SJCRH30 (cell line): ENCODE measurements at regions not wholly inside any gene's neighbourhood (a gene's known extent, or its start where the extent isn't known, plus 50 kb on each side); places are given as distances from the start of the nearest gene placed in this dataset.

Experiments used
- DNase-seq, 2 experiments: peaks; one replicate each; pipeline ENCODE4 v3.0.0-alpha.2; 2015 to 2020
- H3K27ac ChIP-seq: fragments of 250-450 bp; sonication (Bioruptor Pico); 2 replicates; pipeline ENCODE4 v1.5.1; 2020; ENCODE audit warnings: mild to moderate bottlenecking, moderate library complexity
- H3K27me3 ChIP-seq: fragments of 250-450 bp; sonication (Bioruptor Pico); 2 replicates; pipeline ENCODE4 v1.5.1; 2020; ENCODE audit warnings: mild to moderate bottlenecking, moderate library complexity
- H3K36me3 ChIP-seq: fragments of 250-450 bp; sonication (Bioruptor Pico); 2 replicates; pipeline ENCODE4 v1.5.1; 2020; ENCODE audit warnings: mild to moderate bottlenecking, moderate library complexity
- H3K4me1 ChIP-seq: fragments of 250-450 bp; sonication (Bioruptor Pico); 2 replicates; pipeline ENCODE4 v1.5.1; 2020; ENCODE audit warnings: mild to moderate bottlenecking, moderate library complexity
- H3K4me3 ChIP-seq: fragments of 250-450 bp; sonication (Bioruptor Pico); 2 replicates; pipeline ENCODE4 v1.5.1; 2020; ENCODE audit warnings: mild to moderate bottlenecking, moderate library complexity
- H3K9me3 ChIP-seq: fragments of 250-450 bp; sonication (Bioruptor Pico); replicated peaks from 2 replicates; pipeline ENCODE4 v1.5.1; 2020; ENCODE audit warnings: mild to moderate bottlenecking, moderate library complexity

- Histone ChIP-seq H3K27me3 (no peaks in the 10 kb centered on the region), H3K4me1 (peaks cover 6% of the 10 kb centered on the region), H3K27ac (no peak overlapping the region), H3K36me3 (no peaks in the 10 kb centered on the region), H3K4me3 (no peak overlapping the region), H3K9me3 (no peaks in the 10 kb centered on the region)
- DNase-seq, result no peak
Measured at GRCh38 chr7:84817016-84817415, 369.8 kb downstream of the SEMA3D start.

GRCh38 chr7:84813376-84813775, 373.5 kb downstream of the SEMA3D start:
- Histone ChIP-seq H3K27me3 (no peaks in the 10 kb centered on the region), H3K4me3 (no peak overlapping the region), H3K4me1 (peaks cover 24% of the 10 kb centered on the region), H3K36me3 (no peaks in the 10 kb centered on the region), H3K9me3 (no peaks in the 10 kb centered on the region), H3K27ac (no peak overlapping the region)
- no peak for DNase-seq

- Histone ChIP-seq H3K27ac (peak overlapping the region; percentile 72), H3K27me3 (no peaks in the 10 kb centered on the region), H3K4me1 (peaks cover 24% of the 10 kb centered on the region), H3K9me3 (no peaks in the 10 kb centered on the region), H3K36me3 (no peaks in the 10 kb centered on the region), H3K4me3 (no peak overlapping the region)
- DNase-seq, result peak in 1 of 2 experiments; percentile 20
Measured at GRCh38 chr7:84812021-84812420, 374.8 kb downstream of the SEMA3D start.

- no peak overlapping the region for H3K4me3 ChIP-seq
- no peaks in the 10 kb centered on the region for H3K27me3 ChIP-seq
- DNase-seq, result peak; percentile 87 to 97
- H3K4me1 ChIP-seq, result peaks cover 24% of the 10 kb centered on the region
- no peaks in the 10 kb centered on the region for H3K9me3 ChIP-seq
- peak overlapping the region; percentile 72 for H3K27ac ChIP-seq
- H3K36me3 ChIP-seq, result no peaks in the 10 kb centered on the region
Measured at GRCh38 chr7:84811362-84811761, 375.5 kb downstream of the SEMA3D start.

GRCh38 chr7:84809877-84810276, 377.0 kb downstream of the SEMA3D start:
- Histone ChIP-seq H3K27ac (no peak overlapping the region), H3K4me1 (peaks cover 24% of the 10 kb centered on the region), H3K9me3 (no peaks in the 10 kb centered on the region), H3K4me3 (no peak overlapping the region), H3K36me3 (no peaks in the 10 kb centered on the region), H3K27me3 (no peaks in the 10 kb centered on the region)
- peak in 1 of 2 experiments; percentile 14 for DNase-seq

GRCh38 chr7:84803979-84804378, 382.9 kb downstream of the SEMA3D start:
- H3K4me3 ChIP-seq, result no peak overlapping the region
- no peak overlapping the region for H3K27ac ChIP-seq
- H3K36me3 ChIP-seq, result no peaks in the 10 kb centered on the region
- peak in 1 of 2 experiments; percentile 12 for DNase-seq
- H3K4me1 ChIP-seq, result no peaks in the 10 kb centered on the region
- no peaks in the 10 kb centered on the region for H3K9me3 ChIP-seq
- H3K27me3 ChIP-seq, result no peaks in the 10 kb centered on the region

GRCh38 chr7:84801396-84801795, 385.5 kb downstream of the SEMA3D start:
- Histone ChIP-seq H3K4me1 (no peaks in the 10 kb centered on the region), H3K27me3 (no peaks in the 10 kb centered on the region), H3K9me3 (no peaks in the 10 kb centered on the region), H3K36me3 (no peaks in the 10 kb centered on the region), H3K4me3 (no peak overlapping the region), H3K27ac (no peak overlapping the region)
- DNase-seq, result no peak

GRCh38 chr7:84800846-84801245, 386.0 kb downstream of the SEMA3D start:
- H3K36me3 ChIP-seq, result no peaks in the 10 kb centered on the region
- no peaks in the 10 kb centered on the region for H3K4me1 ChIP-seq
- H3K9me3 ChIP-seq, result no peaks in the 10 kb centered on the region; the same call in 1 of the 2 replicates
- H3K4me3 ChIP-seq, result no peak overlapping the region
- H3K27me3 ChIP-seq, result no peaks in the 10 kb centered on the region
- no peak overlapping the region for H3K27ac ChIP-seq
- no peak for DNase-seq

- DNase-seq, result no peak
- H3K36me3 ChIP-seq, result no peaks in the 10 kb centered on the region
- no peak overlapping the region for H3K4me3 ChIP-seq
- H3K27me3 ChIP-seq, result no peaks in the 10 kb centered on the region
- H3K27ac ChIP-seq, result no peak overlapping the region
- no peaks in the 10 kb centered on the region; the same call in 1 of the 2 replicates for H3K9me3 ChIP-seq
- H3K4me1 ChIP-seq, result no peaks in the 10 kb centered on the region
Measured at GRCh38 chr7:84799106-84799505, 387.8 kb downstream of the SEMA3D start.

GRCh38 chr7:84792231-84792893, 394.5 kb downstream of the SEMA3D start:
- H3K27me3 ChIP-seq, result no peaks in the 10 kb centered on the region
- no peaks in the 10 kb centered on the region for H3K36me3 ChIP-seq
- no peak overlapping the region for H3K4me3 ChIP-seq
- DNase-seq, result no peak
- H3K9me3 ChIP-seq, result no peaks in the 10 kb centered on the region; the same call in 1 of the 2 replicates
- H3K27ac ChIP-seq, result no peak overlapping the region
- peaks cover under 1% of the 10 kb centered on the region; the same call in 1 of the 2 replicates for H3K4me1 ChIP-seq

GRCh38 chr7:84790882-84791281, 396.0 kb downstream of the SEMA3D start:
- H3K36me3 ChIP-seq, result no peaks in the 10 kb centered on the region
- H3K27me3 ChIP-seq, result no peaks in the 10 kb centered on the region
- no peak for DNase-seq
- H3K9me3 ChIP-seq, result no peaks in the 10 kb centered on the region; the same call in 1 of the 2 replicates
- H3K4me3 ChIP-seq, result no peak overlapping the region
- H3K27ac ChIP-seq, result no peak overlapping the region
- peaks cover 6% of the 10 kb centered on the region; the same call in 1 of the 2 replicates for H3K4me1 ChIP-seq

- peak in 1 of 2 experiments; percentile 32 for DNase-seq
- no peak overlapping the region for H3K4me3 ChIP-seq
- peaks cover 15% of the 10 kb centered on the region for H3K4me1 ChIP-seq
- no peak overlapping the region for H3K27ac ChIP-seq
- no peaks in the 10 kb centered on the region for H3K9me3 ChIP-seq
- H3K36me3 ChIP-seq, result no peaks in the 10 kb centered on the region
- no peaks in the 10 kb centered on the region for H3K27me3 ChIP-seq
Measured at GRCh38 chr7:84786073-84786472, 400.8 kb downstream of the SEMA3D start.

- DNase-seq, result no peak
- Histone ChIP-seq H3K9me3 (no peaks in the 10 kb centered on the region), H3K4me3 (no peak overlapping the region), H3K27ac (no peak overlapping the region), H3K27me3 (no peaks in the 10 kb centered on the region), H3K36me3 (no peaks in the 10 kb centered on the region), H3K4me1 (peaks cover 15% of the 10 kb centered on the region)
Measured at GRCh38 chr7:84784450-84784849, 402.4 kb downstream of the SEMA3D start.

- DNase-seq, result peak in 1 of 2 experiments; percentile 22
- H3K36me3 ChIP-seq, result no peaks in the 10 kb centered on the region
- no peaks in the 10 kb centered on the region for H3K27me3 ChIP-seq
- peaks cover 15% of the 10 kb centered on the region for H3K4me1 ChIP-seq
- H3K4me3 ChIP-seq, result no peak overlapping the region
- no peak overlapping the region for H3K27ac ChIP-seq
- no peaks in the 10 kb centered on the region for H3K9me3 ChIP-seq
Measured at GRCh38 chr7:84783141-84783778, 403.6 kb downstream of the SEMA3D start.

- no peaks in the 10 kb centered on the region for H3K36me3 ChIP-seq
- H3K9me3 ChIP-seq, result 0 out of 2 replicates have a peak, but pooled peaks cover 4% of the 10 kb centered on the region
- H3K27me3 ChIP-seq, result no peaks in the 10 kb centered on the region
- DNase-seq, result no peak
- H3K27ac ChIP-seq, result no peak overlapping the region
- no peak overlapping the region for H3K4me3 ChIP-seq
- peaks cover 9% of the 10 kb centered on the region for H3K4me1 ChIP-seq
Measured at GRCh38 chr7:84781838-84782237, 405.0 kb downstream of the SEMA3D start.
